Panc1 (cell line): ENCODE measurements at regions not wholly inside any gene's neighbourhood (a gene's known extent, or its start where the extent isn't known, plus 50 kb on each side); places are given as distances from the start of the nearest gene placed in this dataset.

Source experiments
- ATAC-seq: fragments of 200-7000 bp; cut with Tn5 transposase; 2 replicates; pipeline ENCODE4 v1.9.1; 2020; ENCODE audit warnings: mild to moderate bottlenecking, moderate library complexity
- BruUV-seq: library from RNA; stranded (reverse); fragments of 400-500 nt; replicated peaks from 2 replicates; lab custom pipeline; 2021; lab: Mats Ljungman, UMichigan
- CTCF ChIA-PET: fragments of 300-600 bp; sonication (Branson Sonifier 250); formaldehyde crosslinking; loops from one replicate; lab custom pipeline; 2022; ENCODE audit warnings: antibody characterized with exemption; lab: Charles Lee
- POLR2A ChIA-PET: fragments of 300-600 bp; sonication (Branson Sonifier 250); formaldehyde crosslinking; loops from one replicate; lab custom pipeline; 2022; ENCODE audit warnings: antibody characterized with exemption; lab: Charles Lee
- DNase-seq: peaks from one replicate; pipeline ENCODE4 v3.0.0-alpha.2; 2010; ENCODE audit warnings: low read depth, low spot score
- H3K27ac ChIP-seq: 2 replicates; pipeline ENCODE4 v1.5.1; 2011; ENCODE audit warnings: mild to moderate bottlenecking, low read length, inconsistent platforms
- H3K27me3 ChIP-seq: fragments of 200-500 bp; sonication (Bioruptor generic); 2 replicates; pipeline ENCODE4 v1.6.0; 2014; ENCODE audit warnings: low read length, inconsistent platforms; ENCODE audit not compliant: control insufficient read depth, insufficient read depth
- H3K36me3 ChIP-seq: fragments of 200-500 bp; sonication (Bioruptor generic); 2 replicates; pipeline ENCODE4 v1.5.1; 2014; ENCODE audit warnings: inconsistent platforms, mild to moderate bottlenecking, low read length, moderate library complexity; ENCODE audit not compliant: control insufficient read depth, insufficient read depth
- H3K4me1 ChIP-seq: 2 replicates; pipeline ENCODE4 v1.5.1; 2011; ENCODE audit warnings: inconsistent platforms, mild to moderate bottlenecking, low read length, moderate library complexity; ENCODE audit not compliant: control insufficient read depth, insufficient read depth
- H3K4me3 ChIP-seq, 2 experiments: 2 replicates each; pipeline ENCODE4 v1.5.1; 2011 to 2012; ENCODE audit warnings: low read depth in 2 of 2, low read length in 2 of 2, mild to moderate bottlenecking in 2 of 2, inconsistent platforms in 1 of 2, moderate library complexity in 1 of 2
- H3K9me3 ChIP-seq: fragments of 200-500 bp; sonication (Bioruptor generic); 2 replicates; pipeline ENCODE4 v1.5.1; 2014; ENCODE audit warnings: low read depth, mild to moderate bottlenecking, inconsistent platforms, low read length, moderate library complexity; ENCODE audit not compliant: control insufficient read depth, insufficient read depth
- CTCF ChIP-seq: fragments of 450-650 bp; IDR thresholded peaks from 2 replicates; pipeline ENCODE4 v1.5.1; 2017; ENCODE audit warnings: mild to moderate bottlenecking
- POLR2AphosphoS5 ChIP-seq: IDR thresholded peaks from 2 replicates; pipeline ENCODE4 v1.6.1; 2012; ENCODE audit warnings: mild to moderate bottlenecking, low read depth, low read length, moderate library complexity
- SIN3A ChIP-seq: IDR thresholded peaks from 2 replicates; pipeline ENCODE4 v1.6.1; 2012; ENCODE audit warnings: low read depth, mild to moderate bottlenecking, low read length, moderate library complexity, borderline replicate concordance; ENCODE audit not compliant: insufficient read depth
- TCF7L2 ChIP-seq: IDR thresholded peaks from 2 replicates; pipeline ENCODE4 v1.6.1; 2011; ENCODE audit warnings: mild to moderate bottlenecking, low read depth, low read length, inconsistent platforms
- in situ Hi-C: cut with HindIII; loops from 2 replicates; pipeline ENCODE4 v1.10.0; 2016; ENCODE audit warnings: low sequenced_read_pairs, low pct_unique_long_range_greater_than_20kb
- intact Hi-C: fragments of 100-400 bp; cut with micrococcal nuclease; formaldehyde crosslinking; loops from one replicate; pipeline ENCODE4 v1.10.0; 2022; ENCODE audit not compliant: unreplicated experiment
- TF ChIP-seq, protein P1 (sequence below), 2 experiments: IDR thresholded peaks; 2 replicates each; pipeline ENCODE4 v1.6.1; 2011 to 2012; ENCODE audit warnings: low read depth in 2 of 2, control low read depth in 1 of 2, low read length in 1 of 2, mild to moderate bottlenecking in 1 of 2, moderate library complexity in 1 of 2; ENCODE audit not compliant: insufficient read depth in 1 of 2

DNA sequence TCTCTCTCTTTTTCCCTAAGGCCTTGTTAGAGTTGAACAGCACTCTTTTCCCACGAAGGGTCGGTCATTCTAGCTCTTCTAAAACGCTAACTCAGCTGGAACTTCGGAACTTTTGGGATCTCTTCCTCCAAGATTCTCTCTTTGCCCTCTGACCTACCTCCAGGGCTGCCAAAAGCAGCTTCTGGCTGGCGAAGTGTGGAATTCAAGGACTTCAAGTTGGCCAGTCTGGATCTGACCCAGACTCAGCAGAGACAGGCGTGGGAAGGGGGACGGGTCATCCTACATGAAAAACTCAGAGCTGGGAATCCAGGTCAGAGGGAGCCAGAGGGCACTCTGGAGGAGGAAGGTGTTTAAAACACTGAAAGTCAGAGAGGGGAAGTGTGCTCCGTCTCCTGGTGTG lies 305.5 kb upstream of the HDAC4 start:
- ChIA-PET CTCF (no interaction called here), POLR2A (interaction anchor here (0.7 kb wide), 1 partner anchor 1009 kb away, joined by 12 read pairs; no protein-coding TSS in a partner anchor)
- Histone ChIP-seq H3K27ac (no peak overlapping the region), H3K9me3 (no peaks in the 10 kb centered on the region), H3K27me3 (no peaks in the 10 kb centered on the region; the same call in 1 of the 2 replicates), H3K4me1 (no peaks in the 10 kb centered on the region), H3K36me3 (no peaks in the 10 kb centered on the region; the same call in 1 of the 2 replicates), H3K4me3 (no peak overlapping the region)
- no TSS peak for BruUV-seq
- ATAC-seq: no peak
- TF ChIP-seq, protein P1, sequence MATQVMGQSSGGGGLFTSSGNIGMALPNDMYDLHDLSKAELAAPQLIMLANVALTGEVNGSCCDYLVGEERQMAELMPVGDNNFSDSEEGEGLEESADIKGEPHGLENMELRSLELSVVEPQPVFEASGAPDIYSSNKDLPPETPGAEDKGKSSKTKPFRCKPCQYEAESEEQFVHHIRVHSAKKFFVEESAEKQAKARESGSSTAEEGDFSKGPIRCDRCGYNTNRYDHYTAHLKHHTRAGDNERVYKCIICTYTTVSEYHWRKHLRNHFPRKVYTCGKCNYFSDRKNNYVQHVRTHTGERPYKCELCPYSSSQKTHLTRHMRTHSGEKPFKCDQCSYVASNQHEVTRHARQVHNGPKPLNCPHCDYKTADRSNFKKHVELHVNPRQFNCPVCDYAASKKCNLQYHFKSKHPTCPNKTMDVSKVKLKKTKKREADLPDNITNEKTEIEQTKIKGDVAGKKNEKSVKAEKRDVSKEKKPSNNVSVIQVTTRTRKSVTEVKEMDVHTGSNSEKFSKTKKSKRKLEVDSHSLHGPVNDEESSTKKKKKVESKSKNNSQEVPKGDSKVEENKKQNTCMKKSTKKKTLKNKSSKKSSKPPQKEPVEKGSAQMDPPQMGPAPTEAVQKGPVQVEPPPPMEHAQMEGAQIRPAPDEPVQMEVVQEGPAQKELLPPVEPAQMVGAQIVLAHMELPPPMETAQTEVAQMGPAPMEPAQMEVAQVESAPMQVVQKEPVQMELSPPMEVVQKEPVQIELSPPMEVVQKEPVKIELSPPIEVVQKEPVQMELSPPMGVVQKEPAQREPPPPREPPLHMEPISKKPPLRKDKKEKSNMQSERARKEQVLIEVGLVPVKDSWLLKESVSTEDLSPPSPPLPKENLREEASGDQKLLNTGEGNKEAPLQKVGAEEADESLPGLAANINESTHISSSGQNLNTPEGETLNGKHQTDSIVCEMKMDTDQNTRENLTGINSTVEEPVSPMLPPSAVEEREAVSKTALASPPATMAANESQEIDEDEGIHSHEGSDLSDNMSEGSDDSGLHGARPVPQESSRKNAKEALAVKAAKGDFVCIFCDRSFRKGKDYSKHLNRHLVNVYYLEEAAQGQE (IDR thresholded peaks at IDR 0.05; ENCODE audit: insufficient read depth in 1 of 2, low read depth in 2 of 2, low read length in 1 of 2): no peak
- TF ChIP-seq SIN3A (no peak), CTCF (no peak), POLR2AphosphoS5 (no peak), TCF7L2 (no peak)
- in situ Hi-C loops (no loop called here), intact Hi-C loops (no loop called here)
- DNase-seq: no peak

- H3K27ac ChIP-seq: no peak overlapping the region
- POLR2A ChIA-PET: no interaction called here
- no peak for TF ChIP-seq CTCF
- TF ChIP-seq TCF7L2: no peak
- TF ChIP-seq, protein P1 (IDR thresholded peaks at IDR 0.05; ENCODE audit: insufficient read depth in 1 of 2, low read depth in 2 of 2, low read length in 1 of 2): no peak
- TF ChIP-seq POLR2AphosphoS5: no peak
- no peak for TF ChIP-seq SIN3A
- no peaks in the 10 kb centered on the region for H3K4me1 ChIP-seq
- intact Hi-C loops (no loop called here), in situ Hi-C loops (no loop called here)
- no peaks in the 10 kb centered on the region for H3K9me3 ChIP-seq
- CTCF ChIA-PET: no interaction called here
- no TSS peak for BruUV-seq
- H3K4me3 ChIP-seq: no peak overlapping the region
- H3K36me3 ChIP-seq: no peaks in the 10 kb centered on the region; the same call in 1 of the 2 replicates
- DNase-seq: no peak
- no peak for ATAC-seq
- H3K27me3 ChIP-seq: no peaks in the 10 kb centered on the region
Measured at GRCh38 chr2:239704737-239705136, 303.9 kb upstream of the HDAC4 start.
